OCI-LY7 (cell line): ENCODE measurements at regions not wholly inside any gene's neighbourhood (a gene's known extent, or its start where the extent isn't known, plus 50 kb on each side); places are given as distances from the start of the nearest gene placed in this dataset.

Source experiments
- CTCF ChIP-seq: fragments of 200-600 bp; sonication (generic); conservative IDR thresholded peaks from 2 replicates; pipeline ENCODE4 v1.5.1; 2014; ENCODE audit warnings: mild to moderate bottlenecking, antibody characterized with exemption, low read length, moderate library complexity, mixed read lengths
- EZH2phosphoT487 ChIP-seq: fragments of 200-600 bp; sonication (generic); IDR thresholded peaks from 2 replicates; pipeline ENCODE4 v1.6.1; 2018; ENCODE audit warnings: low read depth, borderline replicate concordance, mild to moderate bottlenecking, mixed run types, antibody characterized with exemption, low read length, moderate library complexity, mixed read lengths

- TF ChIP-seq CTCF (peak; percentile 40), EZH2phosphoT487 (no peak)
Measured at GRCh38 chr14:53792909-53793308, 163.7 kb downstream of the BMP4 start.
